Activated naive CD4-positive, alpha-beta T cell treated with anti-CD3 and anti-CD28 coated beads, Interleukin-2, amount 10 ng/mL, durations not matched to agents 7 days and 5 days (primary cell): ENCODE measurements at regions not wholly inside any gene's neighbourhood (a gene's known extent, or its start where the extent isn't known, plus 50 kb on each side); places are given as distances from the start of the nearest gene placed in this dataset.

Experiments
- CTCF ChIA-PET: fragments of 350-600 bp; sonication (Branson Sonifier 250); formaldehyde crosslinking; loops from one replicate; lab custom pipeline; 2021; ENCODE audit warnings: antibody characterized with exemption; lab: Charles Lee
- DNase-seq: peaks from one replicate; pipeline ENCODE4 v3.0.0-alpha.2; 2020
- H3K27ac Mint-ChIP-seq: one replicate; pipeline ENCODE4 v1.8.0; 2021; ENCODE audit warnings: mild to moderate bottlenecking, moderate library complexity, mixed read lengths
- H3K27me3 Mint-ChIP-seq: one replicate; pipeline ENCODE4 v1.8.0; 2021; ENCODE audit warnings: mild to moderate bottlenecking, mixed read lengths
- H3K36me3 Mint-ChIP-seq: one replicate; pipeline ENCODE4 v1.8.0; 2021; ENCODE audit warnings: mixed read lengths
- H3K4me1 Mint-ChIP-seq: one replicate; pipeline ENCODE4 v1.8.0; 2021; ENCODE audit warnings: mixed read lengths
- H3K4me3 Mint-ChIP-seq: one replicate; pipeline ENCODE4 v1.8.0; 2021; ENCODE audit warnings: mild to moderate bottlenecking, moderate library complexity, mixed read lengths
- H3K9me3 Mint-ChIP-seq: one replicate; pipeline ENCODE4 v1.8.0; 2021; ENCODE audit warnings: mixed read lengths

DNA sequence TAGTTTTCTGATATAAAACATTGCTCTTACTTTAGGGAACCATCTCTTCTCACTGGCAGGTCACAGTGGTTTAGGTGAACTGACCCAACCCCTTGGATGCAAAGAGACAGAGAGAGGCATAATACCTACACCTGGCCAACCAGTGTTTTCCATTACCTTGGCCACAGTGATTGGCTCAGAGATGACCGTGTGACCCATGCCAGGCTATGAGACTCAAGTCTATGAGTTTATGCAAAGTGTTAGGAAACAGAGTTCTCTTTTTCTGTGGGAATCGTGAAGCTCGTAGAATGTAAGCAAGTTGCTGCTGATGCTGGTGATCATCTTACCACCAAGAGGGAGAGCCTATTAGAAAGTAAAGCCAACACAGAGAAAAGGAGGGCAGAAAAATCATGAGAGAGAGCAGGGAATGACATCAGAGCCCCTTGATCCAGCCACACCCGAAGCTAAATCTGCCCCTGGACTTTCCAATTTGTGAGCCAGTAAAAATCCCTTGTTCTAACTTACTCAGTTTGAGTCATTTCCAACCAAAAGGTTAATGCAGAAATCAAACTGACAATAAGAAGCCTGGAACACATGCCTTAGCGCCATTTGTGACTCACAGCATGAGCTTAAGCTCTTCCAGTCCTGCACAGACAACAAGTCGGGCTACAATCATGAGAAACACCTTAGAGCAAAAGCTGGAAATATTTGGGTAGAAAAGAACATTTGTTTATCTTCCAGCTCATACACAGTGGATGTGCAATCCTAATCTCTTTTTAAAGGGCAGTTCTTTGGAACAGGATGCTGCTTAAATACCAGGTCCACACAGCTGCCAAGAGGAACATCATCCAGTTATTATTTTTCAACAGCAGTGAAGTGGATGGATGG is 81.3 kb upstream of the KAZN start:
- Mint-ChIP-seq H3K27me3 (peaks cover 4% of the 10 kb centered on the region), H3K4me1 (no peaks in the 10 kb centered on the region), H3K27ac (no peak overlapping the region), H3K9me3 (no peaks in the 10 kb centered on the region), H3K4me3 (no peak overlapping the region), H3K36me3 (no peaks in the 10 kb centered on the region)
- CTCF ChIA-PET: no interaction called here
- no peak for DNase-seq

DNA sequence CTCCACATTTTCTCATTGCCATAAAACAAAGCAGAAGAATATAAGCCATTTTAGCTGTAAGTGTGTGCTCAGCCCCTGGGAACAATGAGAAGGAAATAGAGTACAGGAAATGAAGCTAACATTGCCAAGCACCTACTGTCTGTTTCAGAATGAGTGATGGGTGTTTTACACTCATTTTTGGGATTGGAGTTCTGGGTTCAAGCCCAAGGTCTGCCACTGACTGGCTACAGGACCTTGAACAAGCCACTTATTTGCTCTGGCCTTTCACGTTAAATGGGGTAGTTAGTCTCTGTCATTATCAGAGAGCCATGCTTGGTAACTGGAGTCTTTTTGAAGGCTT is 80.7 kb upstream of the KAZN start:
- Mint-ChIP-seq H3K36me3 (no peaks in the 10 kb centered on the region), H3K9me3 (no peaks in the 10 kb centered on the region), H3K27ac (no peak overlapping the region), H3K27me3 (peaks cover 4% of the 10 kb centered on the region), H3K4me3 (no peak overlapping the region), H3K4me1 (no peaks in the 10 kb centered on the region)
- no peak for DNase-seq
- CTCF ChIA-PET: no interaction called here

DNA sequence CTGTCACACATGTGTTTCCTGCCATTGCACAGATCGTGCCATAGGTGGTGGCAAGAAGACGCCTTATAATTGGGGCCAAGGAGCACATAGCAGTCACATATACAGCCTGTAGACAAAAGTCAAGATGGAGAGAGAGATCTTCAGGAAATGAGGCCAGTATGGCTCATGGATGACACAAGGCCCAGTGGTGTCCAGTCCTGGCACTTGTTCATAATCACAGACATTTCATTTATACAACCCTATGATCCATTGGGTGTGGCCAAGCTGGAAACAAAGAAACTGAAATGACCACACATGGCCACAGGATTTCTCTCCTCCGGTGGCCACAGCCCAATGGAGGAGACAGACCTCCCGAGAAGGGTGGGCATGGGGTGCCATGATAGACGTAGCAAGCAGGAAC is 78.5 kb upstream of the KAZN start:
- no peak overlapping the region for H3K27ac Mint-ChIP-seq

DNA sequence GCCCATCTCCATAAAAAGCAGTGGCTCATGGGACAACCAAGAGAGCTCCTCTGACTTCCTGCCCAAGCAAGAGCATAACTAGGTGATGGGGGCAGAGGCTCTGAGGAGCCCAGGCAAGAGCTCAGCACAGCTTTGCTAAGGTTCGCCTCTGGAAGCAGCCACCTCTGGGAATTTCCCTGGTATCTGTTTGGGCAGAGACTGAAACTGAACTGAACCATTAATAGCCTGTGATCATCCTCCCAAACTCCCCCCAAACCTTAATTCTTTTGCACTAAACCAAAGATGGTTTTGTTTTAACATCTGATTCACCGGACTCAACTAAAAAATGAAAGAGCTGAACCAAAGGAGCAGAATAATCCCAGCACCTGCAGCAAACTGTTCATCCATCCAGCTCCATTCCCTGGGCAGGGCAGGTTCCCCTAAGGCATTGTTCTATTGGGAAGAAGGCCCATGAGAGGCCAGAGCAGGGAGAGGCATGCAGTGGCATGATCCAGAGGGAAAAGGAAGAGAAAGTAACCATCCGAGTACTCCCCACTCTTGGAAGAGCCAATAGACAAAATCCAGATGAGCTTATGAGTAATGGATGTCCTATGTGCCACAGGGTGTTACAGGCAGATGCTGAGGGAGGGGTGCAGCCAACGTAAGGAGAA is 77.8 kb upstream of the KAZN start:
- Mint-ChIP-seq H3K27me3 (peaks cover 4% of the 10 kb centered on the region), H3K4me3 (no peak overlapping the region), H3K36me3 (no peaks in the 10 kb centered on the region), H3K27ac (no peak overlapping the region), H3K4me1 (no peaks in the 10 kb centered on the region), H3K9me3 (no peaks in the 10 kb centered on the region)
- DNase-seq: no peak
- CTCF ChIA-PET: no interaction called here

More for the DNA sequence above, 78.5 kb upstream of the KAZN start:
- Mint-ChIP-seq H3K9me3 (no peaks in the 10 kb centered on the region), H3K27me3 (peaks cover 4% of the 10 kb centered on the region), H3K4me1 (no peaks in the 10 kb centered on the region), H3K4me3 (no peak overlapping the region), H3K36me3 (no peaks in the 10 kb centered on the region)
- CTCF ChIA-PET: no interaction called here
- DNase-seq: no peak

DNA sequence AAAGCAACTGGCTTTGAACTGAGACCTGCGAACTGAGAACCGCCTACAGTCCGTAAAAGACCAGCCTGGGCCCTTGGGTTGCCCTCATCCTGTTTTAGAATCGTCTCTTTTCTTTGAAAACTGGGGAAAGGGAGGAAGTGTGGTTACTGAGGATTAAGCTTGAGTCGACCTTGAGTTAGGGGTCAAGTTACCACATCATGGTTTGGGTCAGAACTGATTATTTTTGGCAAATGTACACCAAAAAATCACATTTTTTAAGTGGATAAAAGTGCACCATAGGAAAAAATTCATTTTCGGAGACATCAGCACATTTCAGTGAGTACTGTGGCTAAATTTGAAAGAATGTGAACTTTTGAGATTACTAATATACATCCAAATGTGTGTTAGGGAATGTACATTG is 76.9 kb upstream of the KAZN start:
- H3K4me1 Mint-ChIP-seq: no peaks in the 10 kb centered on the region
- CTCF ChIA-PET: no interaction called here
- H3K36me3 Mint-ChIP-seq: no peaks in the 10 kb centered on the region
- H3K27me3 Mint-ChIP-seq: peaks cover 4% of the 10 kb centered on the region
- H3K27ac Mint-ChIP-seq: no peak overlapping the region
- H3K4me3 Mint-ChIP-seq: no peak overlapping the region
- no peaks in the 10 kb centered on the region for H3K9me3 Mint-ChIP-seq
- no peak for DNase-seq

DNA sequence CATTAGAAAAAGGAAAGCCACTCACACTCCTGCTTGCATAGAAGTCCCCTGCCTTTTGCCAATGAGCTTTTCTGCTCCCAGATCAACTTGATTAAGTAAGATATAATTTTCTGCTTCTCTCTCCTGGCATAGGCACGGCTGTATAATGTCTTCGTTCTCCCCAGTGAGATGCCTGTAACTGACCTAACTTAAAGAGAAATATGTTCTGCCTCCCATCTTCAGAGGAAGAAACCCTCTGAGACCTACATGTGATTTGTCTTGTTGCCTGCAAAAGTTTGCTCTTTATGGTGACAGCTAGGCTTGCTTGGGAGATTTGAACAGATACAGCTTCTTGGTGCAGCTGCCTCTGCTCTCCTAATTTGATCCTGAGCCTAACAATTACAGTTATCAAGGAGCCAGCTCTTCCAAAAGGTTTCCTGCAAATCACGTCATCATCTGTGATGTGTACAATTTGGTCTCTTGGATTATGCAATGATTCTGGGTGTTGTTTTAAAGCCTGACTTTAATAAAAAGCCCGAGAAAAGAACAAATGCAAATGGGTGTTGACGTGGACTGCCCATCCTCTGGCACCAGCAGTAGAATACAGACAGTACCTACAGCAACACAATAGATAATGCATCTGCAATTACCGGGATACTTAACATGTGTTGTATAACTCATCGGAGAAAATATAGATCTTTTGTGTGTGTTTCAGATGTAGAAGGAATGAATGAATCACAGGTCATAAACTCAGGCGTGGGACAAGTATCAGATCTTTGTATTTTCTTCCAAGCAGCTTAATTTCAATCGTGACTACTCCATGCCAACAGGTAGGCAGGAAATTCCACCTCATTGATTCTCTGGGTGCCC is 76.2 kb upstream of the KAZN start:
- no peaks in the 10 kb centered on the region for H3K4me1 Mint-ChIP-seq
- CTCF ChIA-PET: no interaction called here
- H3K27me3 Mint-ChIP-seq: peaks cover 4% of the 10 kb centered on the region
- H3K27ac Mint-ChIP-seq: no peak overlapping the region
- no peak for DNase-seq
- no peaks in the 10 kb centered on the region for H3K36me3 Mint-ChIP-seq
- H3K4me3 Mint-ChIP-seq: no peak overlapping the region
- H3K9me3 Mint-ChIP-seq: no peaks in the 10 kb centered on the region

DNA sequence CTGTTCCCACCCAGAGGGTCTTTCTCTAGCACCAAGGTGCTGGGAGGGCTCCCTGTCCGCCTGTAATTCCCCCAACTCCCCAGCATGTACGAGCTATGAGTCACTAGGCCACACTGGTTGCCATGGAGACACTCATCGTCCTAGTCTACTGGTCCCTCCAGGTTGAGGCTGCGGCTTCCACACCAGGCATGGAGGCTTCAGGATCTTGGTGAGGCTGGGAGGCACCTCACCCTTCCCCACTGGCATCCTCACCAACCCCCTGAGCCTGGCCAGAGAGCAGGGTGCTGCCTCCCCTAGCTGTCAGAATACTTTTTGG is 75.6 kb upstream of the KAZN start:
- peaks cover 4% of the 10 kb centered on the region for H3K27me3 Mint-ChIP-seq

DNA sequence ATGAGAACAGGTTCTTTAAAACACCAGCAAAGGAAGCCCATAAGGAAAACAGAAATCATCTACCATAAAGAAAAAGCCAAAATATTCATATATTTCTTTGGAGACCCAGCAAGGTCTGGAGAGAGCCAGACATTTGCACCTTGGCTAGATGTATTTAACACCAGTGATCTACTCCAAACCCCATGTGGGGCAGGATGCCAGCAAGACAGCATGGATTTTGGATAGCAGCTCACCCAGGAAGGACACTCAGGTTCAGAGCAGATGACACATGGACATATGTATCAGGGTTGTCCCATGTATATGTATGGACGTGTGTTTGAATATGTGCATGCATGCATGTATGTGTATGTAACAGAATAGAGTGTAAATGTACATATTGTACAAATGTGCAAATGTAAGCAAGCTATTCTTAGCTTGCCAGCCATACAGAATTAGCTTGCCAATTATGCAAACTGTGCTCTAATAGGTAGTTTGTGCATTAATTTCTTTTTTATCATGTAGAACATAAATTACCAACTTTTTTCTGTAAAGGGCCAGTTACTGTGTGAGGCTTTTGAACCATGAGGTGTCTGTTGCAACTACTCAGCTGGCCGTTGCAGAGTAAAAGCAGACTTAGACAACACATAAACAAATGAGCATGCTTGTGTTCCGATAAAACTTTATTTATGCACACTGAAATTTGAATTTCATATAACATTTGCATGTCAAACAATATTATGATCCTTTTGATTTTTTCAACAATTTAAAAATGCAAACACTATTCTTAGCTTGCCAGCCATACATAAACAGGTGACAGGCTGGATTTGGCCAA is 73.5 kb upstream of the KAZN start:
- Mint-ChIP-seq H3K27ac (no peak overlapping the region), H3K27me3 (peaks cover 4% of the 10 kb centered on the region), H3K36me3 (no peaks in the 10 kb centered on the region), H3K4me3 (no peak overlapping the region), H3K4me1 (no peaks in the 10 kb centered on the region), H3K9me3 (peaks cover 5% of the 10 kb centered on the region)
- DNase-seq: no peak
- CTCF ChIA-PET: no interaction called here

More for the DNA sequence above, 75.6 kb upstream of the KAZN start:
- no peak for DNase-seq
- Mint-ChIP-seq H3K9me3 (no peaks in the 10 kb centered on the region), H3K4me1 (no peaks in the 10 kb centered on the region), H3K4me3 (no peak overlapping the region), H3K27ac (no peak overlapping the region), H3K36me3 (no peaks in the 10 kb centered on the region)
- CTCF ChIA-PET: no interaction called here

DNA sequence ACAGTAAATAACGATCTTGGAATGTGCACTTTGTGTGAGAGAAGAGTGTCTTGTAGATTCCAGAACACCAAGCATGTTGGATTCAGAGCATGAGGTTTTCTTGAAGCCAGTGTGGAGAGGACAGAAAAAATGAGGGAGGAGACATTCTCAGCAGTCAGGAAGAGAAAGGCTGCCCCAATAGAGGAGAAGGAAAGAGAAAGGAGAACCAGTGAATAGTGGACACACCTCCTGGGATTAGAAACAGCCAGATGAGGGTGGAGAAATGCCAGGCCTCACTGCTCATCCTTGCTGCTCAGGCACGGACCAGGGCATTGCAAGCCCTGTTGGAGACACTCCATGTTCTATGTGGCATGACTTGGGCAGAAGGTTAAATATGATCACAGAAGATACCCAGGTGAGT is 69.0 kb upstream of the KAZN start:
- DNase-seq: no peak
- H3K4me1 Mint-ChIP-seq: no peaks in the 10 kb centered on the region
- peaks cover 5% of the 10 kb centered on the region for H3K9me3 Mint-ChIP-seq
- no peaks in the 10 kb centered on the region for H3K36me3 Mint-ChIP-seq
- no peak overlapping the region for H3K27ac Mint-ChIP-seq
- H3K27me3 Mint-ChIP-seq: no peaks in the 10 kb centered on the region
- CTCF ChIA-PET: no interaction called here
- no peak overlapping the region for H3K4me3 Mint-ChIP-seq

DNA sequence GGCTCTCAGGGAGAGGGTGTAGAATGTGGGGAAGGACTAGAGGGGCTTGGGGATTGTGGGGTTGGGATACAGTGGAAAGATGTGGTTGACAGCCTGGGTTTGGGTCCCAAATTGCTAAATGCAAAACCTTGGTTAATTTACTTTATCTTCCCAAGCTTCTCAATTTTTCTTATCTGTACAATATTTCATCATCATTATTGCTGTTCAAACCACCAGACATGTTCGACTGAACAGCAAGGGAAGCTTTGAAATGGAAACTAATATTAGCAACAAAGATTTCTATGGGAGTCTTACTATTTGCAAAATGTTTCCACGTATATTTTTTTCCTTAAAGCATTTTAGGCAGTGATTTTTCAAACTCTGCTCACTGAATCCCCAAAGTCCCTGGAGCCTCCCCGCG is 67.0 kb upstream of the KAZN start:
- Mint-ChIP-seq H3K27me3 (peaks cover 3% of the 10 kb centered on the region), H3K27ac (no peak overlapping the region), H3K4me3 (no peak overlapping the region), H3K9me3 (peaks cover 5% of the 10 kb centered on the region), H3K4me1 (no peaks in the 10 kb centered on the region), H3K36me3 (no peaks in the 10 kb centered on the region)
- no peak for DNase-seq
- CTCF ChIA-PET: no interaction called here

DNA sequence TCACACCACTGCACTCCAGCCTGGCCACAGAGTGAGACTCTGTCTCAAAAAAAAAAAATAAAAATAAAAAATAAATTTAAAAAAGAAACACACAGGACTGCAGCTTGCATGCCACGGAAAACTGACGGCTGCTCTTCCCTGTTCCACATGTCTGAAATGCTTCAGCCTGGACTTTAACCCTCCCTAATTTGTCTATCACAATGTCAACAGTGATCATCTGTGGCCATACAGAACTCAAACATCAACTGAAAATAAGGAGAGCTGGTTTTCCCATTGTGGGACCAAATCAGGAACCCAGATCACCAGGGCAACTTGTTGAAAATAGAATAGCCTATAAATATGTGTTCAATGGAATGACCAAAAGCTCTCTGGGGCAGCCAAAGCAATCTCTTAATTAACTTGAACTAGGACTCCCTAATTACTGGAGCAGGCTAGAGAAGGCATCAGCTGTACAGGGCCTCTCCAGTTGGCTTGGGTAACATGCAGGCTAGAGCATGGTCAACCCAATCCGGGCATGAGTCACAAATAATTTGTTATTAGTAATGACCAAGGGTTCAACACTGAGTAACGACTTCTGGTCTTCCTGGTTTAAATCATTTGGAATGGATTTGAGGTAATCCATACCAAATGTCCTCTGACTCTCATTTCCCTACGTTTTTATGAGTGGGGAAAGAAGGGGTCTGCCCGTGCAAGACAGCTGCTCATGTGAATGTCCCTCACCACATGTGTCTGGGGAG is 62.7 kb upstream of the KAZN start:
- CTCF ChIA-PET: no interaction called here
- H3K27me3 Mint-ChIP-seq: peaks cover 3% of the 10 kb centered on the region

DNA sequence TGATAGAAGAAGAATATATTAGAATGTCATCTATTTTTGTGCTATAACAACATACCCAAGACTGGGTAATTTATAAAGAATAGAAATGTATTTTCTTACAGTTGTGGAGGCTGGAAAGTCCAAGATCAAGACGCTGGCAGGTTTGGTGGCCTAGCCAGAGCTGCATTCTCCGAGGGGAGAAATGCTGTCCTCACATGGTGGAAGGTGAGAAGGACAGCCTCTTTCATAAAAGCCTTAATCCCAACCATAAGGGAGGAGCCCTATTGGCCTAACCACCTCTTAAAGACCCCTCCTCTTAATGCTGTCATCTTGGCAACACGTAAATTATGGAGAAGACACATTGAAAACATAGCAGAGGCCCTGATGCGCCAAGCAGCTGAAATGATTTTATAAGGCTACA is 60.1 kb upstream of the KAZN start:
- Mint-ChIP-seq H3K36me3 (no peaks in the 10 kb centered on the region), H3K27me3 (peaks cover 3% of the 10 kb centered on the region), H3K27ac (no peak overlapping the region), H3K4me1 (no peaks in the 10 kb centered on the region), H3K9me3 (no peaks in the 10 kb centered on the region), H3K4me3 (no peak overlapping the region)
- CTCF ChIA-PET: no interaction called here
- no peak for DNase-seq

More for the DNA sequence above, 62.7 kb upstream of the KAZN start:
- H3K9me3 Mint-ChIP-seq: no peaks in the 10 kb centered on the region
- H3K36me3 Mint-ChIP-seq: no peaks in the 10 kb centered on the region
- H3K27ac Mint-ChIP-seq: no peak overlapping the region
- H3K4me3 Mint-ChIP-seq: no peak overlapping the region
- H3K4me1 Mint-ChIP-seq: no peaks in the 10 kb centered on the region
- no peak for DNase-seq

DNA sequence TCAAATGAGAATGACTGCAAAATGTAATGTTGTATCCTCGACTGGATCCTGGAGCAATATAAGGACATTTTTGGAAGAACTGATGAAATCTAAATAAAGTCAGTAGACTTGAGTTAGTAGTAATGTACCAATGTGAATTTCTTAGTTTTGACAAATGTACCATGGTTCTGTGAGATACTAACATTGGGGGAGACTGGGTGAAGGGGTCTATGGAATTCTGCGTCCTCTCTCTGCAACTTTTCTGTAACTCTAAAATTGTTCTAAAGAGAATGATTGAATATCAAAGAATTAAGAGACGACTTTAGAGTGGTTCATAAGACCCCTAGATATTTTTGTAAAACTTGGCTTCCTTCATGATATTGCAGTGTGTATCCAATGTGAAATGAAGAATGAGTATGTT is 59.2 kb upstream of the KAZN start:
- CTCF ChIA-PET: no interaction called here
- DNase-seq: no peak

More for the DNA sequence above, 59.2 kb upstream of the KAZN start:
- Mint-ChIP-seq H3K27ac (no peak overlapping the region), H3K9me3 (no peaks in the 10 kb centered on the region), H3K4me1 (no peaks in the 10 kb centered on the region), H3K36me3 (no peaks in the 10 kb centered on the region), H3K4me3 (no peak overlapping the region), H3K27me3 (peaks cover 3% of the 10 kb centered on the region)
